ENCODE measurements at regions not wholly inside any gene's neighbourhood (a gene's known extent, or its start where the extent isn't known, plus 50 kb on each side); places are given as distances from the start of the nearest gene placed in this dataset.
A peak's percentile ranks its signal among the peaks of the same experiment; 100 is the strongest.

- no peak overlapping the region for H3K9ac ChIP-seq (ENCODE audit: low read length in 3 of 3)
- no peaks in the 10 kb centered on the region for H3K4me1 ChIP-seq (ENCODE audit: control insufficient read depth in 2 of 3, insufficient read depth in 2 of 3, low read depth in 1 of 3, low read length in 3 of 3)
- H3K36me3 ChIP-seq (ENCODE audit: control insufficient read depth in 2 of 3, insufficient read depth in 3 of 3, low read length in 3 of 3): no peaks in the 10 kb centered on the region
- no peak for FAIRE-seq
- no peaks in the 10 kb centered on the region for H3K27me3 ChIP-seq (ENCODE audit: control insufficient read depth, insufficient read depth, low read length)
- intact Hi-C loops (cut with DNase I): no loop called here
- H3K27ac ChIP-seq (ENCODE audit: low read depth in 2 of 2, low read length in 2 of 2): no peak overlapping the region
- TF ChIP-seq CTCF (IDR thresholded peaks at IDR 0.05; ENCODE audit: borderline replicate concordance, extremely low read depth, insufficient read depth): no peak
- DNase-seq: peak in 1 of 5 donors; percentile 1
- no peak overlapping the region for H3K4me3 ChIP-seq (ENCODE audit: low read length in 3 of 3)
- H3K9me3 ChIP-seq (ENCODE audit: control insufficient read depth in 2 of 3, insufficient read depth in 1 of 3, low read length in 3 of 3): no peaks in the 10 kb centered on the region
Observed at GRCh38 chr2:56681659-56682396, 498.0 kb downstream of the CCDC85A start.

GRCh38 chr2:56682397-56682760, 498.6 kb downstream of the CCDC85A start:
- DNase-seq: no peak
- intact Hi-C loops (cut with DNase I): no loop called here
- no peak overlapping the region for H3K9ac ChIP-seq (ENCODE audit: low read length in 3 of 3)
- H3K27me3 ChIP-seq (ENCODE audit: control insufficient read depth, insufficient read depth, low read length): no peaks in the 10 kb centered on the region
- H3K4me3 ChIP-seq (ENCODE audit: low read length in 3 of 3): no peak overlapping the region
- no peaks in the 10 kb centered on the region for H3K4me1 ChIP-seq (ENCODE audit: control insufficient read depth in 2 of 3, insufficient read depth in 2 of 3, low read depth in 1 of 3, low read length in 3 of 3)
- no peak overlapping the region for H3K27ac ChIP-seq (ENCODE audit: low read depth in 2 of 2, low read length in 2 of 2)
- no peak for TF ChIP-seq CTCF (IDR thresholded peaks at IDR 0.05; ENCODE audit: borderline replicate concordance, extremely low read depth, insufficient read depth)
- no peaks in the 10 kb centered on the region for H3K9me3 ChIP-seq (ENCODE audit: control insufficient read depth in 2 of 3, insufficient read depth in 1 of 3, low read length in 3 of 3)
- no peaks in the 10 kb centered on the region for H3K36me3 ChIP-seq (ENCODE audit: control insufficient read depth in 2 of 3, insufficient read depth in 3 of 3, low read length in 3 of 3)
- no peak for FAIRE-seq

- H3K9ac ChIP-seq (ENCODE audit: low read length in 3 of 3): no peak overlapping the region
- DNase-seq (no peak), FAIRE-seq (no peak)
- no peak for TF ChIP-seq CTCF (IDR thresholded peaks at IDR 0.05; ENCODE audit: borderline replicate concordance, extremely low read depth, insufficient read depth)
- H3K36me3 ChIP-seq (ENCODE audit: control insufficient read depth in 2 of 3, insufficient read depth in 3 of 3, low read length in 3 of 3): no peaks in the 10 kb centered on the region
- no peak overlapping the region for H3K4me3 ChIP-seq (ENCODE audit: low read length in 3 of 3)
- intact Hi-C loops (cut with DNase I): no loop called here
- H3K4me1 ChIP-seq (ENCODE audit: control insufficient read depth in 2 of 3, insufficient read depth in 2 of 3, low read depth in 1 of 3, low read length in 3 of 3): no peaks in the 10 kb centered on the region
- no peaks in the 10 kb centered on the region for H3K9me3 ChIP-seq (ENCODE audit: control insufficient read depth in 2 of 3, insufficient read depth in 1 of 3, low read length in 3 of 3)
- H3K27ac ChIP-seq (ENCODE audit: low read depth in 2 of 2, low read length in 2 of 2): no peak overlapping the region
- no peaks in the 10 kb centered on the region for H3K27me3 ChIP-seq (ENCODE audit: control insufficient read depth, insufficient read depth, low read length)
Observed at GRCh38 chr2:56684327-56684726, 500.5 kb downstream of the CCDC85A start.

GRCh38 chr2:56685205-56685604, 501.4 kb downstream of the CCDC85A start:
- no peak for TF ChIP-seq CTCF (IDR thresholded peaks at IDR 0.05; ENCODE audit: borderline replicate concordance, extremely low read depth, insufficient read depth)
- Histone ChIP-seq H3K4me3 (ENCODE audit: low read length in 3 of 3) (no peak overlapping the region), H3K4me1 (ENCODE audit: control insufficient read depth in 2 of 3, insufficient read depth in 2 of 3, low read depth in 1 of 3, low read length in 3 of 3) (no peaks in the 10 kb centered on the region), H3K9ac (ENCODE audit: low read length in 3 of 3) (no peak overlapping the region), H3K27me3 (ENCODE audit: control insufficient read depth, insufficient read depth, low read length) (no peaks in the 10 kb centered on the region), H3K27ac (ENCODE audit: low read depth in 2 of 2, low read length in 2 of 2) (no peak overlapping the region), H3K36me3 (ENCODE audit: control insufficient read depth in 2 of 3, insufficient read depth in 3 of 3, low read length in 3 of 3) (no peaks in the 10 kb centered on the region), H3K9me3 (ENCODE audit: control insufficient read depth in 2 of 3, insufficient read depth in 1 of 3, low read length in 3 of 3) (no peaks in the 10 kb centered on the region)
- FAIRE-seq: no peak
- DNase-seq: no peak
- intact Hi-C loops (cut with DNase I): no loop called here

Data from kidney (tissue), 13 donors.